Cerebellar nuclear complex (tissue), 1 donor: ENCODE measurements at regions not wholly inside any gene's neighbourhood (a gene's known extent, or its start where the extent isn't known, plus 50 kb on each side); places are given as distances from the start of the nearest gene placed in this dataset.

Experiments
- DNase-seq, 2 experiments: peaks; one replicate each; lab custom pipeline; 2025; lab: John Stamatoyannopoulos, UW

GRCh38 chr12:116381744-116382685, 104.5 kb upstream of the MED13L start:
- no peak for DNase-seq

DNA sequence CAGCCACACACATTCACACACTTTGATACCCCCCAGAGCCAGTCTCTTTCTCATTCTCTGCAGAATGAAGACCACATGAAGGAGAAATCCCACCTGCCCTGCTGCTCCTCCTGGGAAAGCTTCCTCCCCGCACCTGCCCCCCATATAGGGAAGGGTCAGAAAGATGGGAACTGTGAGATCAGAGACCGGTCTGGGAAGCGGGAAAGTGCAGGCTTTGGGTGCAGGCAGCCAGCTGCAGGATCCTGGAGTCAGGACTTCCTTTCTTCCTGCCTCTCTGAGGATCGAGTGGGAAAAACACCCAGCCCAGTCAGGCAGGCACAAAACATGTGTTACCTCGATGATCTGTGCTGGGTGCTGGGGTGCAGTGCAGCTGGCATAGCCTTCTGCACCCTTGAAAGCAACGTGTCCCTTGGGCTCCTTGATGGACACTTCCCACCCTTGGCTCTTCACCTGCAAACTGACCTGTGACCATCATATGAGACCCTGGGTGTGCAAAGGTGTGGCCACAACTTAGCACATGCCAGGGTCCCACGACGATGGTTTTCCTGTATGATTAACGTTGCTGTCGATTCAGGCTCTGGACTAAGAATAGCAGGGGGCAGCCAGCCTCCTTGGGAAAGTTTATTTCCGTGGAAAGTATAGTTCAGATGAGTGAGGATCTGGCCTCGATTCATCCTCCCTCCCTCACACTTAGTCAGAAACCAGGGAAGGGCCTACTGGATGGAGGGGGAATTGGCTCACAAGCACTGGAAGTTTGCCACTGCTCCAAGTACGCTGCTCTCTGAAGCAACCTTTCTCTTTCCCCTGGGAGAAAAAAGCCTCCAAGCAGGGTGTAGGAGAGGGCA, 105.4 kb upstream of the MED13L start:
- no peak for DNase-seq

GRCh38 chr12:116384175-116384574, 106.7 kb upstream of the MED13L start:
- DNase-seq: no peak

DNA sequence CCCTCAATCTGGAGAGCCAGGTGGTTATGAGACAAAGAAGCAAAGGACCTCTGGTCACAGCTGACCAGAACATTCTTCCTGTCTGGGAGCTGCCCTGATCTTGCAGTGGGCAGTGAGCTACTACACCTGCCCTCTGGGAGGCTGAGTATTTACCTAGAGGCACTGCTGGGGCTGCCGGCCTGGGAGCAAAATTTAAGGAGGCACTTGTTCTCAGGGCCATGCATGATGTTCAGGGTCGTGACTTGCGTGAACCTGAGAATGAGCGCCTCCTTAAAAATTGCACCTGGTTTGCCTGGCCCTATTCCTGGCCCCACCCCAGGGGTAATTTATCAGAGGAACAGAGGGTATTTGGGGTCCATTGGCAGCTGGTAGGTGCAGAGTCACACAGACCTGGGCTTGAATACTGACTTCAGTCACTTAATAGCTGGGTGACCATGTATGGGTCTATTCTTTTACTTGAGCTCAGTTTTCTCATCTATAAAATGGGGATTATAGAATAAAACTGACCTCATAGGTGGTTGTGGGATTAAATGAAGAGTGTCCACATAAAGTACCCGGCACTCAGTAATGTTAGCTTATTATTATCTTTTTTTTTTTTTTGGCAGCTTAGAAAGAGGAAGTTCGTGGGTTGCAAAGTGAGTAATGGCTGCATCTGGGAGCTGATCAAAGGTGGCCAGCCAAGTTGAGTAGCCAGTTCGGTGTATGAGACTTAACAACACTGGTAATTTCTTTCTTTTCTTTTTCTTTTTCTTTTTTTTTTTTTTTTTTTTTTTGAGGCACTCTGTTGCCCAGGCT, 107.4 kb upstream of the MED13L start:
- DNase-seq: no peak

DNA sequence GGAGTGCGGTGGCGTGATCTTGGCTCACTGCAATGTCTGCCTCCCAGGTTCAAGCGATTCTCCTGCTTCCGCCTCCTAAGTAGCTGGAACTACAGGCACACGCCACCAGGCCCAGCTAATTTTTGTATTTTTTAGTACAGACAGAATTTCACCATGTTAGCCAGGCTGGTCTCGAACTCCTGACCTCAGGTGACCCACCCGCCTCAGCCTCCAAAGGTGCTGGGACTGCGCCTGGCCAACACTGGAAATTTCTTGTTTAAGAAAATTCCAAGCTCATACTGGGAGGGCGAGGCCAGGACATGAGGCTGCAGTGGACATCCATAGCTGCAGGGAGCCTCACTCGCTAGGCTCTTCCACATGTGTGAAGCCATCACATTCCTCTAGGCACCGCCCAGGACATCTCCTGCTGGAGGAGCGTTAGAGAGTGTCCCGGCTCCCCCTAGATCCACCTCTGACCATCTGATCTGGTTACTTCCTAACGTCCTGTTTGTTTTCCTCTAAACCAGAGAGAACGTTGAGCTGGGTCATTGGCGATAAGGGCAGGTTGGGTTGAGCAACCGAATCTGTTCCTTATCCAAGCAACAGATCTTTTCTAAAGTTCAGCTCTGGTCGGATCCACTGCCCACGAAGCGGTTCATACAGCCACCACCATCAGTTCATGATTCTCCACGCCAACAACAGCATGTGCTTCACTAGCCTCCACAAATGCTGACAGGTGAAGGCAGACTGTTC, 108.2 kb upstream of the MED13L start:
- DNase-seq: no peak

DNA sequence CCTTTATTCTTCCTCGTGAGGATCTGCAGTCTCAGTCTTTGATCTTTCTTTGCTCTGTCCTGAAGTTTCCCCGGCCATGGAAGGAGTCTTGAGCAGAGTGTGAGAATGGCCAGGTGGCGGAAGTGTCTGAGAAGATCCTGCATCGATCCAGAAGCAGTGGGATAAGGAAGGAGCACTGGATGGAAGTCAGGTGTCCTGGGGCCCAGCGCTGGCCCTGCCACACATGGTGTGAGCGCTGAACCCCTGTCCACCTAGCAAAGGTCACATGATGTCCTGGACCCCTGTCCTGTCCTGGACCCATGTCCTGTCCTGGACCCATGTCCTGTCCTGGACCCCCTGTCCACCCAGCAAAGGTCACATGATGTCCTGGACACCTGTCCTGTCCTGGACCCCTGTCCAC, 111.8 kb upstream of the MED13L start:
- DNase-seq: no peak

DNA sequence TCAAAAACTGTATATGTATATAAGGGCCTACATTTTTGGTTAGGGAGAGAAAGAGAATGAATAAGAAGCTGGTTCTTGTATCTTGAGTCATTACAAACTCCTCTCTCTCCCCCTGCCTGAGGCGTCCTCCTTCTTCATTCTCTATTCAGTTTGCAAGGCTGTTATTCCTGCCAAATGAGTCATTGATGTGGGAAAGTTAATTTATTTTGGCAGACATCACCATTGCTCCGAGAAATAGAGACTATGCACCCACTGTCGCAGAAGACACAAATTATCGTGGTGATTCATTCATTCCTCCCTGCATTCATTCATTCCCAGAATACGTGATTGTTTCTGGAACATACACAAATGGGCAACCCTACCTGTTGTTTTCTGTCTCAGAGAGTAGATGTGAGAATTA, 112.5 kb upstream of the MED13L start:
- DNase-seq: no peak

DNA sequence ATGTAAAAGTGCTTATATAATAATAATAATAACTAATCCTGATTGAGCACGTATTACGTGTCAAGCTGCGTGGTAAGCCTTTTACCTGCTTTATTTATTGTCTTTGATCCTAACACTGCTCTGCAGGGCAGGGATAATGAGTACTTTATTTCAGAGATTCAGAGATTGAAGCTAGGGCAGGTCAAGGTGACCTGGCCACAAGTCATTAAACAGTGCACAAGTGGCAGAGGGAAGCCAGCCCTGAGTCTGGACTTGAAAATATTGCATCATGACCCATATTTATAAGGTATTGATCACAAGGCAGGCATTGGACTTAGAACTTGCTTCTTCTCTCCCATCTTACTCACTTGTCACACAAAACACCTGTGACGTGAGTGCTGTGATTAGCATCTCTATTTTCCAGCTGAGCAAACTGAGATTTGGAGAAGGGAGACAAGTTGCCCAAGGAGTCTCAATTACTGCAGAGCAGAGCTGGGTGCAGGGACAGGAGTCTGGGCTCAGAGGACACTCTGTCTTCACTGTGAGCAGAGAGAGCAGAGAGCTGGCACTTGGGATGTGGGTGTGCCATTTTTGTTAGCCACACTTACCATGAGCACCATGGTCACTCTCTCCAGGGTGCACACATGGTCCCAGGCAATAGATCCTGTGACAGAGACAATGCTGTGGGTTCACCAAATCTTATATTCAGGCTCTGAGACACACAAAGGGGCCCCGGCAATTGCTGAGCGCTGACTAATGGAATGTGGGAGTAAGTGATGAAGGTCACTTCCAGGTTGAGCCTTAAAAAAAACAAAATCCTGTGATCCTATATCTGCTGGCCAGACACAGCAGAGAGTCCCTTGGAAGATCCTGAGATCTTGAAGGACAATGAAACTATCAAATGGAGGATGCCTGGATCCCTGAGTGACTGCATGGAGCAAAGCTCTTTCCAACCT, 113.2 kb upstream of the MED13L start:
- no peak for DNase-seq

GRCh38 chr12:116391501-116391900, 114.0 kb upstream of the MED13L start:
- DNase-seq: no peak

DNA sequence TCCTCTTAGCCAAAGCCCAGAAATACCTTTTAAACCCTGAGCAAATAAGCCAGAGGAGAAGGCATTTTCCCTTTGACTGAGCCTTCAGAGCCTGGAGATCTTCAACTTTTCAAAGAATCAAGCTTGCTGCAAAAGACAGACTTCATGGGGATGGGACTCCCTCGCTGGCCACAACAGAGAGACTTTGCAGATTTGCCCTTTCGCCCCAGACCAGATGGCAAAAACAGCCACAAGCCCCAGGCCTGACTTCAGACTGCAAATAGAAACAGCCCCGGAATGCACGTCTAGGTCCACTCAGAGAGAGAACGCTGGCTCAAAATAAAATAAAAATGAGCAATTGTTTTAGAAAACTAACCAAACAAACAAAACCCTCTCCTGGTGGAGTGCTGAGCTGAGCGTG, 114.6 kb upstream of the MED13L start:
- no peak for DNase-seq

DNA sequence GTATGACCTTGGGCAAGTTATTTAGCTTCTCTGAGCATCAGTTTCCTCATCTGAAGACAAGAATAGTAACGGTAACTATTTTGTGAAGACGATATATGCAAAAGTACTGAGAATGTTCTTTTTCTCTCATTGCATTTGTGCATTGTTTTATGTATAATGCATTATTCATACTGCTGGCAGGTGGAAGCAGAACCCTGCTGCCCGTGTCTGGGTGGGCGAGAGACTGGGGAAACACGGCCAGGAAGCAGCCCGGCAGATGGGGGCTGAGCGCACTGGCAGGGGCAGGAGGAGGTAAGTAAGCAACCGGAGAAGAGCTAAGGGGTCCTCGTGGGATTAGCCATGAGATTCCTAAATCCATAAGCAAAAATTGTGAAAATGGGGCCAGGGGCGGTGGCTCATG, 115.8 kb upstream of the MED13L start:
- DNase-seq: no peak

DNA sequence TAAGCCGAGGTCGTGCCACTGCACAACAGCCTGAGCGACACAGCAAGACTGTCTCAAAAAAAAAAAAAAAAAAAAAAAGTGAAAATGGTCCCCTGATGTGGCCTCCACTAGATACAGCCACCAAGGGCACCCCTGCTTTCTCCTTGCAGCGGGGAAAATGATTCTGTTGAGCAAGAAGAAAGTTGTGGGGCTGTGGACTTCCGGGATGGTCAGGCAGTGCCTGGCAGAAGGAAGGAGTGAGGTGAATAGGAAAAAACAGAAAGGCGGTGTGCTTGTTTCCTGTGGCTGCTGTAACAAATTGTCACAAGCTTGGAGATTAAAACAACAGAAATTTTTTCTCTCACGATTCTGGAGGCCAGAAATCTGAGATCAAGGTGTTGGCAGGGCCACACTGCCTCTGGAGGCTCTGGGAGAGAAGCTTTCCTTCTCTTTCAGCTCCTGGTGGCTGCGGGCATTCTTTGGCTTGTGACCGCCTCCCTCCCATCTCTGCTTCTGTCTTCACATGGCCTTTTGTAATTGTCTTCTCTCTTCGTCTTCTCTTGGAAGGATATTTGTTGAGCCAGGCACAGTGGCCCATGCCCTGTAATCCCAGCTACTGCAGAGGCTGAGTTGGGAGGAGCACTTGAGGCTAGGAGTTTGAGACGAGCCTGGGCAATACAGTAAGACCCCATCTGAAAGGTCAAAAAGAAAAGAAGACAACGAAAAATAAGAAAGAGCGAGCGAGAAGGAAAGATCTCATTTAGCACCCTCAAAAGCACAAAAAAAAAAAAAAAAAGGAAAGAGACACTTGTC, 116.6 kb upstream of the MED13L start:
- no peak for DNase-seq

GRCh38 chr12:116395396-116395795, 117.9 kb upstream of the MED13L start:
- no peak for DNase-seq

DNA sequence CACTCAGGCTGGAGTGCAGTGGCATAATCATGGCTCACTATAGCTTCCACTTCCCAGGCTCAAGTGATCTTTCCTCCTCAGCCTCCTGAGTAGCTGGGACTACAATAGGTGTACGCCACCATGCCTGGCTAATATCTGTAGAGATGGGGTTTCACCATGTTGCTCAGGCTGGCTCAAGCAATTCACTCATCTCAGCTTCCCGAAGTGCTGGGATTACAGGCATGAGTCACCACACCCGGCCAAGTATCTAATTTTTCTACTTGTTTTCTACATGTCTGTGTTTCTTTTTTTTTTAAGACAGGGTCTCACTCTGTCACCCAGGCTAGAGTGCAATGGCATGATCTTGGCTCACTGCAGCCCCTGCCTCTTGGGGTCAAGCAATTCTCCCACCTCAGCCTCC, 119.7 kb upstream of the MED13L start:
- DNase-seq: no peak

- no peak for DNase-seq
These were observed 120.7 kb upstream of the MED13L start for GRCh38 chr12:116398193-116398592.

- DNase-seq: no peak
These were observed 121.6 kb upstream of the MED13L start for GRCh38 chr12:116399055-116399454.

GRCh38 chr12:116400636-116401372, 123.3 kb upstream of the MED13L start:
- DNase-seq: no peak

DNA sequence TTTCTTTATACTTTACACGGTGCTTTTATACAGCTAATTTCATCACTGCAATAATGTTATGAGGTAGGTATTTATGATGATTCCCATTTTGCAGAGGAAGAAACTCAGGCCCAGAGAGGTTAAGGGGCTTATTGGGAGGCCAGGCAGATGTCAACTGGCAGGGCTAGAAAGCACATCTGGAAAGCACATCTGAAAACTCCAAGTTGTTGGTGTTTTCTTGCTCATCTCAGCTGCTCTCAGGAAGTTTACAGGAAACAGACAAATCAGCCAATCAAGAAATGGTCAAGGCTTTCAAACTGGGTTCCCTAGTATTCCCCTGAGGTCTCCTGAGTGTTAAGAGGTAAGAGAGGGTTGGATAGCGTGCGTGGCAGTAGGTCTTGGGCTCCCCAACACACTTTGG, 124.1 kb upstream of the MED13L start:
- no peak for DNase-seq
